ENCODE measurements at regions not wholly inside any gene's neighbourhood (a gene's known extent, or its start where the extent isn't known, plus 50 kb on each side); places are given as distances from the start of the nearest gene placed in this dataset.

- no peak for TF ChIP-seq EZH2 (IDR thresholded peaks at IDR 0.05; ENCODE audit: low read length, unreplicated experiment)
- no peak for TF ChIP-seq EZH2phosphoT487 (IDR thresholded peaks at IDR 0.05; ENCODE audit: borderline replicate concordance, low read length)
Measured at GRCh38 chr7:26551740-26552139, 260.1 kb downstream of the SNX10 start.

Data from PC-3 (cell line).